ENCODE measurements at regions not wholly inside any gene's neighbourhood (a gene's known extent, or its start where the extent isn't known, plus 50 kb on each side); places are given as distances from the start of the nearest gene placed in this dataset.

DNA sequence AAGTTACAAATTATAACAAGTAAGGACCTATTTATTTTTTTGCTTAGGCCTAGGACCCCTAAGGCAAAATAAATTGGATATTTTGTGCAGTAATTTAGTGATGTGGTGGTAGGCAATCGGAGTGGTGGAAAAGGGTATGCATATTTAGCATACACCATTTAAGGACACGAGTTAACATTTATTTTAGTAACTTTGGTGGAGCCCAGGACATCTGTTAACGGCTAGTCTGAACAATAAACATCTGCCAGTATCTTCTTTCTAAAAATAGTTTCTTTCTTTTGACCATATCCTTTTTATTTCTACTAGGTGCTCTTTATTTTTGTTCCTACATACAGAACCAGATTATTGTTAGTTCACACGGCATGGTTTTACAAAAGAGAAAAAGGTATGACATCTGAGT, 326.3 kb downstream of the CHL1 start (continued):
- no peak for TF ChIP-seq RXRA (IDR thresholded peaks at IDR 0.05; ENCODE audit: borderline replicate concordance, low read depth)
- no peak for TF ChIP-seq RCOR1 (IDR thresholded peaks at IDR 0.05; ENCODE audit: low read length)

DNA sequence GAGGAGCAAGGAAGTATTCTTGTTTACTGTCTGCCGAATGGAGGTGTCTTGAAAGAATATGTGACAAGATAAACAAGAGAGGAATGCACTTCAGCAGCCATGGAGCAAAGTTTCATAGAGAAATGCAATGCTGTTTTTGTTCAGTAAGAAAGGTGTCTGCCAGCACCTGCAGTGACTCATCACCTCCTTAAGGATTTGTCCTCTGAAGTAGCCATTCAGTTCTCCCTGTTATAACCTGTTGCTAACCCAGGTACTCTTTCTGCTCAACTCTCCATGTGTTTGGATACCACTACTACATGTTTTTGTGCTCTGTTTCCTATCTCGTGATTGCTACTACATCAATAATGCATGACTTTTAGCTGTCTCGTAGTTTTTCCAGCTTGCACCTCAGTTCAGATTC, 328.9 kb downstream of the CHL1 start:
- no peak overlapping the region for H3K27ac ChIP-seq (ENCODE audit: low read depth in 2 of 2, low read length in 1 of 2)
- CTCF ChIA-PET = no interaction called here
- no peaks in the 10 kb centered on the region for H3K27me3 ChIP-seq (ENCODE audit: insufficient read depth)
- H3K9me3 ChIP-seq = no peaks in the 10 kb centered on the region
- no peaks in the 10 kb centered on the region for H3K4me1 ChIP-seq (ENCODE audit: control insufficient read depth in 1 of 2, insufficient read depth in 2 of 2, low read depth in 1 of 2, low read length in 1 of 2)
- WGBS (ENCODE audit: low lambda C conversion rate) = 7% methylated on average over 3 of the region's 3 CpGs
- H4K20me1 ChIP-seq (ENCODE audit: insufficient read depth) = no peaks in the 10 kb centered on the region
- no peak overlapping the region for H2AFZ ChIP-seq (ENCODE audit: low read depth)
- POLR2A ChIA-PET = no interaction called here
- TF ChIP-seq MEF2A (IDR thresholded peaks at IDR 0.05; ENCODE audit: borderline replicate concordance, low read depth) (no peak), CTCF (IDR thresholded peaks at IDR 0.05) (no peak), GATA2 (CRISPR knock-in tag; IDR thresholded peaks at IDR 0.05) (no peak), MAX (IDR thresholded peaks at IDR 0.05; ENCODE audit: low read depth) (no peak), RCOR1 (IDR thresholded peaks at IDR 0.05; ENCODE audit: low read length) (no peak), NRF1 (IDR thresholded peaks at IDR 0.05; ENCODE audit: low read depth, low read length) (no peak), GABPA (IDR thresholded peaks at IDR 0.05; ENCODE audit: low read depth) (no peak), FOSL2 (IDR thresholded peaks at IDR 0.05; ENCODE audit: borderline replicate concordance, low read depth) (no peak), SMC3 (IDR thresholded peaks at IDR 0.05; ENCODE audit: low read depth, low read length) (no peak), JUND (IDR thresholded peaks at IDR 0.05) (no peak), TCF12 (IDR thresholded peaks at IDR 0.05) (no peak), ZBTB33 (IDR thresholded peaks at IDR 0.05; ENCODE audit: borderline replicate concordance, low read depth) (no peak), USF2 (IDR thresholded peaks at IDR 0.05; ENCODE audit: borderline replicate concordance, low read depth, low read length) (no peak)
- TF ChIP-seq, protein P1, sequence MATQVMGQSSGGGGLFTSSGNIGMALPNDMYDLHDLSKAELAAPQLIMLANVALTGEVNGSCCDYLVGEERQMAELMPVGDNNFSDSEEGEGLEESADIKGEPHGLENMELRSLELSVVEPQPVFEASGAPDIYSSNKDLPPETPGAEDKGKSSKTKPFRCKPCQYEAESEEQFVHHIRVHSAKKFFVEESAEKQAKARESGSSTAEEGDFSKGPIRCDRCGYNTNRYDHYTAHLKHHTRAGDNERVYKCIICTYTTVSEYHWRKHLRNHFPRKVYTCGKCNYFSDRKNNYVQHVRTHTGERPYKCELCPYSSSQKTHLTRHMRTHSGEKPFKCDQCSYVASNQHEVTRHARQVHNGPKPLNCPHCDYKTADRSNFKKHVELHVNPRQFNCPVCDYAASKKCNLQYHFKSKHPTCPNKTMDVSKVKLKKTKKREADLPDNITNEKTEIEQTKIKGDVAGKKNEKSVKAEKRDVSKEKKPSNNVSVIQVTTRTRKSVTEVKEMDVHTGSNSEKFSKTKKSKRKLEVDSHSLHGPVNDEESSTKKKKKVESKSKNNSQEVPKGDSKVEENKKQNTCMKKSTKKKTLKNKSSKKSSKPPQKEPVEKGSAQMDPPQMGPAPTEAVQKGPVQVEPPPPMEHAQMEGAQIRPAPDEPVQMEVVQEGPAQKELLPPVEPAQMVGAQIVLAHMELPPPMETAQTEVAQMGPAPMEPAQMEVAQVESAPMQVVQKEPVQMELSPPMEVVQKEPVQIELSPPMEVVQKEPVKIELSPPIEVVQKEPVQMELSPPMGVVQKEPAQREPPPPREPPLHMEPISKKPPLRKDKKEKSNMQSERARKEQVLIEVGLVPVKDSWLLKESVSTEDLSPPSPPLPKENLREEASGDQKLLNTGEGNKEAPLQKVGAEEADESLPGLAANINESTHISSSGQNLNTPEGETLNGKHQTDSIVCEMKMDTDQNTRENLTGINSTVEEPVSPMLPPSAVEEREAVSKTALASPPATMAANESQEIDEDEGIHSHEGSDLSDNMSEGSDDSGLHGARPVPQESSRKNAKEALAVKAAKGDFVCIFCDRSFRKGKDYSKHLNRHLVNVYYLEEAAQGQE (IDR thresholded peaks at IDR 0.05; ENCODE audit: low read depth, low read length) = no peak
- TF ChIP-seq, protein P2, sequence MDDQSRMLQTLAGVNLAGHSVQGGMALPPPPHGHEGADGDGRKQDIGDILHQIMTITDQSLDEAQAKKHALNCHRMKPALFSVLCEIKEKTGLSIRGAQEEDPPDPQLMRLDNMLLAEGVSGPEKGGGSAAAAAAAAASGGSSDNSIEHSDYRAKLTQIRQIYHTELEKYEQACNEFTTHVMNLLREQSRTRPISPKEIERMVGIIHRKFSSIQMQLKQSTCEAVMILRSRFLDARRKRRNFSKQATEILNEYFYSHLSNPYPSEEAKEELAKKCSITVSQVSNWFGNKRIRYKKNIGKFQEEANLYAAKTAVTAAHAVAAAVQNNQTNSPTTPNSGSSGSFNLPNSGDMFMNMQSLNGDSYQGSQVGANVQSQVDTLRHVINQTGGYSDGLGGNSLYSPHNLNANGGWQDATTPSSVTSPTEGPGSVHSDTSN (IDR thresholded peaks at IDR 0.05) = no peak
- no peaks in the 10 kb centered on the region for H3K79me2 ChIP-seq (ENCODE audit: insufficient read depth)
- H3K9ac ChIP-seq = no peak overlapping the region
- H3K36me3 ChIP-seq (replicated peaks in 1 of 2; ENCODE audit: control insufficient read depth in 1 of 2, insufficient read depth in 2 of 2, low read length in 1 of 2) = no peaks in the 10 kb centered on the region
- no peak for DNase-seq
- no peaks in the 10 kb centered on the region for H3K9me2 ChIP-seq
- H3K4me2 ChIP-seq = no peak overlapping the region
- H3F3A ChIP-seq (replicated peaks; ENCODE audit: insufficient read depth) = no peaks in the 10 kb centered on the region
- H3K4me3 ChIP-seq (ENCODE audit: low read depth in 2 of 2, low read length in 1 of 2) = no peak overlapping the region
